AG04450 (cell line): ENCODE measurements at regions not wholly inside any gene's neighbourhood (a gene's known extent, or its start where the extent isn't known, plus 50 kb on each side); places are given as distances from the start of the nearest gene placed in this dataset.

Experiments
- CTCF ChIA-PET: fragments of 300-600, 350-600 bp; formaldehyde crosslinking; extraction: SDS; loops from one replicate; lab custom pipeline; 2022; ENCODE audit warnings: antibody characterized with exemption, inconsistent platforms; lab: Charles Lee
- POLR2A ChIA-PET: fragments of 350-600 bp; formaldehyde crosslinking; extraction: SDS; loops from one replicate; lab custom pipeline; 2021; ENCODE audit warnings: antibody characterized with exemption, inconsistent platforms; lab: Yijun Ruan, JAX
- DNase-seq: peaks from one replicate; pipeline ENCODE4 v3.0.0-alpha.2; 2011; ENCODE audit warnings: low read depth, low spot score
- H3K27ac ChIP-seq: one replicate; pipeline ENCODE4 v1.5.1; 2012; ENCODE audit warnings: low read depth, low read length, control low read depth
- H3K27me3 ChIP-seq: one replicate; pipeline ENCODE4 v1.6.0; 2012; ENCODE audit warnings: low read length; ENCODE audit not compliant: control insufficient read depth, insufficient read depth
- H3K4me3 ChIP-seq: 2 replicates; pipeline ENCODE4 v1.5.1; 2011; ENCODE audit warnings: mild to moderate bottlenecking, low read depth, low read length, control low read depth
- H3K9me3 ChIP-seq: 2 replicates; pipeline ENCODE4 v1.5.1; 2012; ENCODE audit warnings: low read length; ENCODE audit not compliant: control insufficient read depth, insufficient read depth
- TF ChIP-seq, protein P1 (sequence below): IDR thresholded peaks from 2 replicates; pipeline ENCODE4 v1.5.1; 2011; ENCODE audit warnings: low read depth, low read length, control low read depth, inconsistent platforms

DNA sequence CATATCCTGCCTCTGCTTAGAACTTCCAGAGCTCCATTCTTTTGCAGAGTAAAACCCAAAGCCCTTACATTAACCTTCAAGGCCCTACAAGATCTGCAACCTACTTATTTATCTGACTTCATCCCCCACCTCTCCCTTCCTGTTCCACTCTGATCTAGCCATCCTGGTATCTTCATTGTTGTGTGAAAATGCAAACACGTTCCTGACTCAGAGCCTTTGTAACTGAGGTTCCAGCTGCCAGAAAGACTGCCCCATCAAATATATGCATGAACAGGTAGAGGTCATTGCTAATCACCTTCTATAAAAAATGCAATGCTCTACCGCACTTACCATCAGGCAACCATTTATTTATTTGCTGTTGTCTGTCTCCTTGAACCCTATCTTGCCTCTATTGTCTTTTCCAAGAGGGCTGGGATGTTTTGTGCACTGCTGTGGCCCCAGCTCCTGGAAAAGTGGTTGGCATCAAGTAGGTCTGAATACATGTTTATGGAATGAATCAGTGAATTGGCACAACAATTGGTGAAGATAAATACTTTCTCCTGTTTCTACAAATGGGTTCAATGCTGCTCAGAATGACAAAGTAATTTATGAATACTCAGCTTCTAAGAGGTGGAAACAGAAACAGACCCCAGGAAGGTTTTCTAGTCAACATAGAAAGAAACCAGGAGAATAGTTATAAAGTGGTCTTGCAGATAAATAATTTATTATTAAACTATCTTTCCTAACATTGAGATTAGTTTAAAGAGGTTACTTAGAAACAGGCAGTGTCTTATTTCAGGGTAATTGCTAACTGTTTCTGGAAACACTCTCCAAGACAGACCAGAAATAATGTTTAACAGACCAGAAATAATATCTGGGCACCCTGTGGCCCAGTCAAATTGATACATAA, 230.6 kb upstream of the CD180 start:
- Histone ChIP-seq H3K4me3 (no peak overlapping the region), H3K27me3 (no peaks in the 10 kb centered on the region), H3K27ac (no peak overlapping the region), H3K9me3 (no peaks in the 10 kb centered on the region)
- TF ChIP-seq, protein P1, sequence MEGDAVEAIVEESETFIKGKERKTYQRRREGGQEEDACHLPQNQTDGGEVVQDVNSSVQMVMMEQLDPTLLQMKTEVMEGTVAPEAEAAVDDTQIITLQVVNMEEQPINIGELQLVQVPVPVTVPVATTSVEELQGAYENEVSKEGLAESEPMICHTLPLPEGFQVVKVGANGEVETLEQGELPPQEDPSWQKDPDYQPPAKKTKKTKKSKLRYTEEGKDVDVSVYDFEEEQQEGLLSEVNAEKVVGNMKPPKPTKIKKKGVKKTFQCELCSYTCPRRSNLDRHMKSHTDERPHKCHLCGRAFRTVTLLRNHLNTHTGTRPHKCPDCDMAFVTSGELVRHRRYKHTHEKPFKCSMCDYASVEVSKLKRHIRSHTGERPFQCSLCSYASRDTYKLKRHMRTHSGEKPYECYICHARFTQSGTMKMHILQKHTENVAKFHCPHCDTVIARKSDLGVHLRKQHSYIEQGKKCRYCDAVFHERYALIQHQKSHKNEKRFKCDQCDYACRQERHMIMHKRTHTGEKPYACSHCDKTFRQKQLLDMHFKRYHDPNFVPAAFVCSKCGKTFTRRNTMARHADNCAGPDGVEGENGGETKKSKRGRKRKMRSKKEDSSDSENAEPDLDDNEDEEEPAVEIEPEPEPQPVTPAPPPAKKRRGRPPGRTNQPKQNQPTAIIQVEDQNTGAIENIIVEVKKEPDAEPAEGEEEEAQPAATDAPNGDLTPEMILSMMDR = no peak
- POLR2A ChIA-PET = no interaction called here
- DNase-seq = no peak
- CTCF ChIA-PET = no interaction called here

DNA sequence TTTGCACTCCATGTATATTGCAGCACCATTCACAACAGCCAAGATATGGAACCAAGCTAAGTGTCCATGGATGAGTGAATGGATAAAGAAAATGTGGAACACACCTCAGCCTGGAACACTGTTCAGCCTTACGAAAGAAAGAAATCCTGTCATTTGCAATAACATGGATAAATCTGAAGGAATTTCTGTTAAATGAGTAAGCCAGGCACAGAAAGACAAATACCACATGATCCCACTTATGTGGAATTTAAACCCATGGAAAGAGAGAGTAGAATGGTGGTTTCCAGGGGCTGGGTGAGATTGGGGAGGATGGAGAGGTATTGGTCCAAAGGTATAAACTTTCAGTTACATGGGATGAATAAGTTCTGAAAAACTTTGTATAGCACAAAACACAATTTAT, 228.9 kb upstream of the CD180 start:
- ChIA-PET CTCF (interaction anchor here (0.7 to 1.1 kb wide), 2 partner anchors 9 to 179 kb away, joined by 3 read pairs; no protein-coding TSS in a partner anchor), POLR2A (no interaction called here)
- DNase-seq = no peak
- Histone ChIP-seq H3K27ac (no peak overlapping the region), H3K9me3 (no peaks in the 10 kb centered on the region), H3K4me3 (no peak overlapping the region), H3K27me3 (no peaks in the 10 kb centered on the region)
- TF ChIP-seq, protein P1 = no peak

DNA sequence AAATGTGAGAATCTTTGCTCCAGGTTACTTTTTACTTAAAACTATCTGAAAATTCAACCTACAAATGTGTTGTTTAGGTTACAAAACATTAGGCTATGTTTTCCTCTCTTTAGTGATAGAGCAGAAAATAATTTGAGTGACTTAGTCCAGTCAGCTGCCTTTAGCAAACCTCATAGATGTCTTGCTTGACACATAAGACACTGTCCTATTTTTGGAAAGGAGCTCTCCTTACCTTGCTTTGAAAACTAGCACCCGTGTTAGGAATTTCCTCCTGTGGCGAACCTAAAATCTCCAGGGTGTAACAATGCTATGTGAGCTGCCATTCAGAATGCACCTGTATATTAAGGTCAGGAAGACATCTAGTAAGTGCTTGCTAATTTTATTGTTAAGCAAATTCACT, 221.2 kb upstream of the CD180 start:
- ChIA-PET POLR2A (no interaction called here), CTCF (interaction anchor here (0.5 kb wide), 1 partner anchor 173 kb away, joined by 3 read pairs; no protein-coding TSS in a partner anchor)
- no peak for DNase-seq
- Histone ChIP-seq H3K27me3 (no peaks in the 10 kb centered on the region), H3K27ac (no peak overlapping the region), H3K9me3 (no peaks in the 10 kb centered on the region), H3K4me3 (no peak overlapping the region)
- TF ChIP-seq, protein P1 = no peak

DNA sequence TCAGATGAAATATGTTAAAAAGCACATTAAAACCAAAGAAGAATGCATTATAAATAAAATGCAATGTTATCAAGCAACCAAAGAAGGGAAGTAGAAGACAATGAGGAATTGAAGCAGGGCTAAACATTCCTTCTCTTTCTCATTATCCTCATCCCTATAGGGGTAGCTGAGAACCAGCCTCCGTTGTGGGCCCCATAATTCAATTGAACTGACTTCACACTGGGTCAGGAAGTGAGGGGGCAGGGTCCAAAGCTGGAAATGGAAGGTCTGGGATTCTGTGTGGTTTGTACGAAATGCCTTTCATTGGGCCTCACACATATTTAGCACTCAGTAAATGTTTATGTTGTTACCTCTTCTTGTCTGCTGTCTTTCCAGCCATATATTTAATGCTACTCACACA, 220.4 kb upstream of the CD180 start:
- Histone ChIP-seq H3K4me3 (no peak overlapping the region), H3K27me3 (no peaks in the 10 kb centered on the region), H3K27ac (no peak overlapping the region), H3K9me3 (no peaks in the 10 kb centered on the region)
- POLR2A ChIA-PET = no interaction called here
- CTCF ChIA-PET = no interaction called here
- no peak for DNase-seq
- TF ChIP-seq, protein P1 = no peak
